Lung (tissue), 11 donors: ENCODE measurements at regions not wholly inside any gene's neighbourhood (a gene's known extent, or its start where the extent isn't known, plus 50 kb on each side); places are given as distances from the start of the nearest gene placed in this dataset.

ENCODE experiments used
- ATAC-seq: fragments of 200-7000 bp; cut with Tn5 transposase; one replicate; pipeline ENCODE4 v1.9.1; 2020; ENCODE audit warnings: moderate number of reproducible peaks; ENCODE audit not compliant: insufficient read depth, low FRiP score
- DNase-seq, 3 donors: peaks; one replicate each; pipeline ENCODE4 v3.0.0-alpha.2; 2013 to 2017
- H3K27ac ChIP-seq, 2 donors: one replicate each; pipeline ENCODE4 v1.5.1; 2013; ENCODE audit warnings: mild to moderate bottlenecking in 2 of 2, moderate library complexity in 2 of 2, control low read depth in 1 of 2, inconsistent platforms in 1 of 2, low read depth in 1 of 2, low read length in 1 of 2
- H3K27me3 ChIP-seq, 3 donors: one replicate each; pipeline ENCODE4 v1.5.1; 2013; ENCODE audit warnings: low read length in 2 of 3; ENCODE audit not compliant: control insufficient read depth in 3 of 3, insufficient read depth in 3 of 3
- H3K36me3 ChIP-seq, 4 donors: one replicate each; pipeline ENCODE4 v1.5.1; 2013; ENCODE audit warnings: low read length in 4 of 4, mild to moderate bottlenecking in 1 of 4, moderate library complexity in 1 of 4; ENCODE audit not compliant: control insufficient read depth in 4 of 4, insufficient read depth in 4 of 4
- H3K4me1 ChIP-seq, 5 donors: one replicate each; pipeline ENCODE4 v1.5.1; 2013; ENCODE audit warnings: low read length in 5 of 5, mild to moderate bottlenecking in 2 of 5, moderate library complexity in 1 of 5; ENCODE audit not compliant: control insufficient read depth in 5 of 5, insufficient read depth in 5 of 5
- H3K4me3 ChIP-seq: one replicate; pipeline ENCODE4 v1.5.1; 2013; ENCODE audit warnings: mild to moderate bottlenecking, control low read depth, moderate library complexity
- H3K9ac ChIP-seq, 2 donors: one replicate each; pipeline ENCODE4 v1.5.1; 2013; ENCODE audit warnings: low read length in 2 of 2, control low read depth in 1 of 2; ENCODE audit not compliant: insufficient read depth in 1 of 2
- H3K9me3 ChIP-seq, 4 donors: one replicate each; pipeline ENCODE4 v1.5.1; 2013; ENCODE audit warnings: low read length in 3 of 4, mild to moderate bottlenecking in 1 of 4, moderate library complexity in 1 of 4; ENCODE audit not compliant: control insufficient read depth in 4 of 4, insufficient read depth in 3 of 4
- CTCF ChIP-seq: IDR thresholded peaks from 2 replicates; pipeline ENCODE4 v1.5.1; 2012; ENCODE audit warnings: mild to moderate bottlenecking; ENCODE audit errors: control extremely low read depth, extremely low read depth
- WGBS, 2 donors: extraction: QIAGEN DNeasy Blood & Tissue Kit; methylation state at CpG; one replicate each; pipeline ENCODE4 v1.1.7; 2013; 5-methylcytosine and 5-hydroxymethylcytosine counted together
- donor health status: control.
- donor health status: control.
- donor health status: Bipolar disorder and iron deficiency.
- donor health status: healthy.
- donor health status: DM: yes; HTN: yes; CAD: no.

- no peak for TF ChIP-seq CTCF
- no peak for DNase-seq
- Histone ChIP-seq H3K27me3 (no peaks in the 10 kb centered on the region), H3K27ac (no peak overlapping the region), H3K4me3 (no peak overlapping the region), H3K9me3 (peaks cover 0 to 6% (median 0%) of the 10 kb centered on the region in 4 donors), H3K4me1 (no peaks in the 10 kb centered on the region), H3K36me3 (no peaks in the 10 kb centered on the region), H3K9ac (no peak overlapping the region)
- 88 to 91% methylated on average over 6 of the region's 6 CpGs for WGBS, 2 donors
- ATAC-seq, result no peak
Observed at GRCh38 chr10:43929122-43929521, 280.4 kb upstream of the ZNF32 start.

- no peaks in the 10 kb centered on the region for H3K4me1 ChIP-seq
- no peaks in the 10 kb centered on the region for H3K36me3 ChIP-seq
- no peak overlapping the region for H3K27ac ChIP-seq
- no peak for DNase-seq
- no peaks in the 10 kb centered on the region for H3K27me3 ChIP-seq
- peaks cover 0 to 5% (median 0%) of the 10 kb centered on the region in 4 donors for H3K9me3 ChIP-seq
- no peak for ATAC-seq
- no peak overlapping the region for H3K9ac ChIP-seq
- WGBS, 2 donors, result 77 to 85% methylated on average over 7 of the region's 7 CpGs
- H3K4me3 ChIP-seq, result no peak overlapping the region
- no peak for TF ChIP-seq CTCF
Observed at GRCh38 chr10:43928425-43928968, 279.8 kb upstream of the ZNF32 start.

GRCh38 chr10:43926875-43927406, 278.3 kb upstream of the ZNF32 start:
- H3K36me3 ChIP-seq, result no peaks in the 10 kb centered on the region
- ATAC-seq (no peak), DNase-seq (no peak)
- no peak overlapping the region for H3K9ac ChIP-seq
- WGBS, 2 donors, result 69 to 89% methylated on average over 7 of the region's 7 CpGs
- H3K4me3 ChIP-seq, result no peak overlapping the region
- no peaks in the 10 kb centered on the region for H3K27me3 ChIP-seq
- H3K4me1 ChIP-seq, result peaks cover 0 to 2% (median 0%) of the 10 kb centered on the region in 5 donors
- H3K27ac ChIP-seq, result no peak overlapping the region
- peaks cover 0 to 5% (median 0%) of the 10 kb centered on the region in 4 donors for H3K9me3 ChIP-seq
- no peak for TF ChIP-seq CTCF

GRCh38 chr10:43926371-43926770, 277.7 kb upstream of the ZNF32 start:
- DNase-seq (no peak), ATAC-seq (no peak)
- peaks cover 0 to 5% (median 0%) of the 10 kb centered on the region in 4 donors for H3K9me3 ChIP-seq
- H3K27ac ChIP-seq, result no peak overlapping the region
- no peak overlapping the region for H3K4me3 ChIP-seq
- TF ChIP-seq CTCF, result no peak
- H3K36me3 ChIP-seq, result no peaks in the 10 kb centered on the region
- H3K9ac ChIP-seq, result no peak overlapping the region
- 91 to 97% methylated on average over 5 of the region's 5 CpGs for WGBS, 2 donors
- H3K4me1 ChIP-seq, result peaks cover 0 to 2% (median 0%) of the 10 kb centered on the region in 5 donors
- no peaks in the 10 kb centered on the region for H3K27me3 ChIP-seq
